GM21737 (cell line): ENCODE measurements at regions not wholly inside any gene's neighbourhood (a gene's known extent, or its start where the extent isn't known, plus 50 kb on each side); places are given as distances from the start of the nearest gene placed in this dataset.
"Not testable (repeated sequence)": the region's sequence is repeated elsewhere in the genome, so short reads cannot be mapped to it uniquely, and the experiment has no call there.

Source experiments
- ATAC-seq: cut with Tn5 transposase; IDR thresholded peaks from one replicate; pipeline ENCODE4 v1.9.1; 2021; ENCODE audit warnings: mild to moderate bottlenecking, moderate library complexity; ENCODE audit not compliant: unreplicated experiment

DNA sequence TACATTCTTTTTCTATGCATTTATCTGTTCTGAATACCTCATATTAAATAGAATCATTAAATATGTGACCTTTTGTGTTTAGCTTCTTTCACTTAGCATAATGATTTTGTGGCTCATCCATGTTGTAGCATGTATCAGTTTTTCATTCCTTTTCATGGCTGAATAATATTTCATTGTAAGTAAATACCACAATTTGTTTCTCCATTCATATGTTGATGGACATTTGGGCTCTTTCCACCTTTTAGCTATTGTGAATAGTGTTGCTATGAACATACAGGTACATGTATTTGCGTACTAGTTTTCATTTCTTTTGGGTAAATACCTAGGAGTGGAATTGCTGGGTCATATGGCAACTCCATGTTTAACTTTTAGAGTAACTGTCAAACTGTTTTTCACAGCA, 85.1 kb downstream of the GNL3L start:
- no peak for ATAC-seq

GRCh38 chrX:54633641-54634040, 103.6 kb downstream of the GNL3L start:
- ATAC-seq, result no peak

DNA sequence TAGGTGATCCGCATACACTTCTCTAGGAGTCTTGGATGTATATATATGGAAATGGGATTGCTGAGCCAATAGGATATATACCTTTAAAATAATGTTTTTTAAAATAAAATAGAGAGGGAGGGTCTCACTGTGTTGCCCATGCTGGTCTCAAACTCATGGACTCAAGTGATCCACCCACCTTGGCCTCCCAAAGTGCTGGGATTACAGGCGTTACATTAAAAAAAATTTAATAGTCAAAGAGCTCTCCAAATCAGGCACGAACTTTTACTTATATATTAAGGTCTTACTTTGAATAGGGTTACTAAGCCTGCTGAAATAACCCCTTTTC, 109.0 kb downstream of the GNL3L start:
- ATAC-seq, result no peak

DNA sequence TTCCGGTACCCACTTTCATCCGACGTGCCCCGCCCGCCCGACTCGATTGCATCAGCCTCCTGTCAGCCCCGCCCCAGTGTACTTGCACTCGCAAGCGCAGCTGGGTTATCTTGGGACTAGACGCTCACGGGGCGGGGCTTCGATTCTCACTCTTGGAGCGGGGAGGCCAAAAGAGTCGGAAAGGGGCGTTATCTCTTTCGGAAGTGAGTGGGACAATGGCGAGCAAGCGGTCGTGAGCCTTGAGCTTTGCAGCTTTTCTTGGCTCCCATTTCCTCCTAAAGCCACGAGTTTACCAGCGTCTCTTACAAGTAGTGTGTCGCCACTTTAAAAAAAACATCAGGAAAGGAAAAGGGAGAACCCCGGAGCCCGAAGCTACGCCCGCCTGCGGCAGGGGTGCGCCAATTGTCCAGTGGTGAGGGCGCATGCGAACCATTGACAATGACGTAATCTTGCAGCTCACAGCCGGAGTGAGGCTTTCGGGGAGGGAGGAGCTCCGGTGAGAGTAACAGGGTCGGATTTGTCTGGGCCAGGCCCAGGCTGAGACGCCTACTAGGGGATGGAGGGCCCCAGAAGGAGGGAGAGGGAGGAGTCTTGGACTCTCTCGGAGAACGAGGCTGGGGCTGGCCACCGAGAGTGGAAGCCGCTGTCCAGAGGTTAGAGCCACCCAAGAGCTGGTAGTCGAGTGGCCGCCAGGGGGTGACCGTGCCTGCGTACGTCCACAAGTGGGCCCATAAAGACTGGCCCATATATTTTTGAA, 109.5 kb downstream of the GNL3L start:
- peak; percentile 94 for ATAC-seq

DNA sequence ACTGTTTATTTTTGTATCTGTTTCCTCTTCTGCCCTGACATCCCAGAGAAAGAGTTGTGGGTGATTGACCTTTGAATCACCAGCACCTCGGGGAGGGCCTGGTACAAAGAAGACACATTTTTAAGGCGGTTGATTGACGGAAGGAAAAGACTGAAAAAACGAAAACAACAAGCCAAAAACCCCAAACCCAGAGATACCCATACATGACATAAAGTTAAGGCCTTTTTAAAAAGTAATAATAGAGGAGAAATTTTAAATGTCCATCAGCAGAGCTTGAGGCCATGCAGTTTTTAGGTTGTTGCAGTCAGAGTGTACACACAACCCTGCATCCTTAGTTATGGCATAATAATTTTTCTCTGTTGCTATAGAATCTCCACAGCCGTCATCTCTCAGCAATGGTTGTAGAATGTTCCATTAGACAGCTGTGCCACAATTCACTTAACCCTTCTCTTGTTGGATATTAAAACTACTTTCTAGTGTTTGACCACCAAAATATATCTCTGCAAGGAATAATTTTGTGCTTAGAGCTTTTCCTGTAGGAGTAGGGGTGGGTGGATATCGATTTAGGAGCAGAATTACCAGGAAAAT, 110.2 kb downstream of the GNL3L start:
- ATAC-seq, result no peak

GRCh38 chrX:54640736-54641135, 110.7 kb downstream of the GNL3L start:
- ATAC-seq, result no peak

- ATAC-seq, result no peak
Measured at GRCh38 chrX:54641530-54641929, 111.5 kb downstream of the GNL3L start.

DNA sequence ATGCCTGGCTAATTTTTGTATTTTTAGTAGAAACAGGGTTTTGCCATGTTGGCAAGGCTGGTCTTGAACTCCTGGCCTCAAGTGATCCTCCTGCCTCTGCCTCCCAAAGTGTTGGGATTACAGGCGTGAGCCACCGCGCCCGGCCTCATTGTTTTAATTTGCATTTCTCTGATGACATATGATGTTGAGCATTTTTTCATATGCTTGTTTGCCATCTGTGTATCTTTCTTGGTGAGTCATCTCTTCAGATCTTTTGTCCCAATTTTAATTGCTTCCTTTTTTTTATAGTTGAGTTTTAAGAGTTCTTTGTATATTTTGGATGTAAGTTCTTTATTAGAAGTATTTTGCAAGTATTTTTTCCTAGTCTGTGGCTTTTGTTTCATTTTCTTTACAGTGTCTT, 117.6 kb downstream of the GNL3L start:
- not testable (repeated sequence) for ATAC-seq

DNA sequence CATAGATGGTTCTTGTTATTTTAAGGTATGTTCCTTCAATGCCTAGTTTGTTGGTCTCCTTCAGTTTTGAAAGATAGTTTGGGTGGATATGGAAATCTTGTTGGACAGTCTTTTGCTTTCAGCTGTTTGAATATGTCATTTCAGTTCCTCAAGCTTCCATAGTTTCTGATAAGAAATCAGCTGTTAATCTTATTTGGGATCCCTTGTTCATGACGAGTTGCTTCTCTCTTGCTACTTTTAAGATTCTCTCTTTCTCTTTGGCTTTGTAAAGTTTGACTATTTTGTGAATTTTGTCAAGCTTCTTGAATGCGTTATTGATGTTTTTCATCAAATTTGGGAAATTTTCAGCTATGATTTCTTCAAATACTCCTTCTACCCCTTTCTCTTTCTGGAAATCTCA, 129.5 kb downstream of the GNL3L start:
- ATAC-seq, result no peak

- no peak for ATAC-seq
Measured at GRCh38 chrX:54675762-54676161, 122.3 kb downstream of the ITIH6 start.

- ATAC-seq, result no peak
Measured at GRCh38 chrX:54695231-54695630, 102.8 kb downstream of the ITIH6 start.

DNA sequence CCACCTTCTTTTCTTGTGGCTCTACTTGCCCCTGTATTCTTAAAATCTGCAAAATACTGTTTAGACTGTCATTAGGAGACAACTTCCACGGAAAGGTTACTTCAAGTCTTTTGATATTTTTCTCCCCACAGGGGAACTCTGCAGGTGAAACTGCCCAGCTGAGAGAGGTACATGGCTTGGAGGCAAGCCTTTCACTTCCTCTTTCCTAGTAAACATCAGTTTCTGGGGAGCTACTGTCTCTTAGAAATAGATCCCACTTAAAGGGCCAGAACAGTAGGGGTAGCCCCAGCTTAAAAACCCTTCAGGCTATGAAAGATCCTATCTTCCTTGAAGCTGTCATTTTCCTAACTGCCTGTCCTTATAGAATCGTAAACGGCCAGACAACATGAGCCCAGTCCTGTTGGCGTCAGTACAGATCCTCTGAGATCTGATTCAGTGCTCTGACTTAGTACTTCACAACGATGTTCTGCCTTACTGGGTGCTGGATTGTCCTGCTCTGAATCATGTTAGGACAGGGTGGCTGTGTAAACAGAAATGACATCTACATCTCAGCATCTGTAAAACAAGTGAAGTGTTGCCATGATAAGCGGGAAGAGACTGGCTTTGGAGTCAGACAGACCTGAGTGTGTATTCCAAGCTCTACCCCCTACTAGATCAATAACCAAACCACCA, 102.1 kb downstream of the ITIH6 start:
- ATAC-seq, result peak; percentile 83
